VCaP (cell line): ENCODE measurements at regions not wholly inside any gene's neighbourhood (a gene's known extent, or its start where the extent isn't known, plus 50 kb on each side); places are given as distances from the start of the nearest gene placed in this dataset.

Source experiments
- H3K27ac ChIP-seq: fragments of 450-650 bp; 2 replicates; pipeline ENCODE4 v1.5.1; 2017
- CTCF ChIP-seq: fragments of 450-650 bp; conservative IDR thresholded peaks from 2 replicates; pipeline ENCODE4 v1.5.1; 2017; ENCODE audit warnings: mild to moderate bottlenecking, moderate library complexity

- no peak overlapping the region for H3K27ac ChIP-seq
- TF ChIP-seq CTCF = no peak
Observed at GRCh38 chr13:58994077-58994476, 1169.7 kb downstream of the DIAPH3 start.

- TF ChIP-seq CTCF = peak; percentile 26; the same call in 1 of the 2 replicates
- no peak overlapping the region for H3K27ac ChIP-seq
Observed at GRCh38 chr13:58994777-58995176, 1169.0 kb downstream of the DIAPH3 start.

GRCh38 chr13:58998716-58999115 is 1165.0 kb downstream of the DIAPH3 start:
- no peak overlapping the region for H3K27ac ChIP-seq
- no peak for TF ChIP-seq CTCF

- no peak for TF ChIP-seq CTCF
- H3K27ac ChIP-seq = no peak overlapping the region
Observed at GRCh38 chr13:58999851-59000250, 1163.9 kb downstream of the DIAPH3 start.

GRCh38 chr13:59000770-59001169 is 1163.0 kb downstream of the DIAPH3 start:
- TF ChIP-seq CTCF = no peak
- H3K27ac ChIP-seq = no peak overlapping the region

- no peak for TF ChIP-seq CTCF
- H3K27ac ChIP-seq = no peak overlapping the region
Observed at GRCh38 chr13:59012731-59013130, 1151.0 kb downstream of the DIAPH3 start.

GRCh38 chr13:59016250-59016649 is 1147.5 kb downstream of the DIAPH3 start:
- H3K27ac ChIP-seq = no peak overlapping the region
- TF ChIP-seq CTCF = no peak

- TF ChIP-seq CTCF = no peak
- no peak overlapping the region for H3K27ac ChIP-seq
Observed at GRCh38 chr13:59024434-59024833, 1139.3 kb downstream of the DIAPH3 start.
